ENCODE measurements at regions not wholly inside any gene's neighbourhood (a gene's known extent, or its start where the extent isn't known, plus 50 kb on each side); places are given as distances from the start of the nearest gene placed in this dataset.

DNA sequence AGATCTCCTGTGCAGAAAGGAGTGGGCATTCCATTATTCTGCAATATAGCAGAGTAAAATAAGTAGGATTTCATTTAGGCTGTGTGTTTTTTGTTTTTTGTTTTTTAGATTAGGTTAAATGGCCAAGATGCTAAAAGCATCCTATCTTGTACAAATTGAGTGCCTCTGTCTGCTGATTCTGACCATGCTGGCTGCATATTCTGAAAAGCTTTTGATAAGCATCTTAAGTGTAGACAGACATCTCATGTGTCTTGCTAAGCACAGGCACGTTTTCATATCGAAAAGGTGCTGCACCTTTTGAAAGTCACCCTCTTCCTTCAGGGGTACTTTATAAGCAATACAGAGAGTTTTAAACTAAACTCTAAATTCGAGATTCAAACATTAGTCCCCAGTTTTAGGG is 74.0 kb upstream of the BCL11A start:
- TF ChIP-seq, protein P1, sequence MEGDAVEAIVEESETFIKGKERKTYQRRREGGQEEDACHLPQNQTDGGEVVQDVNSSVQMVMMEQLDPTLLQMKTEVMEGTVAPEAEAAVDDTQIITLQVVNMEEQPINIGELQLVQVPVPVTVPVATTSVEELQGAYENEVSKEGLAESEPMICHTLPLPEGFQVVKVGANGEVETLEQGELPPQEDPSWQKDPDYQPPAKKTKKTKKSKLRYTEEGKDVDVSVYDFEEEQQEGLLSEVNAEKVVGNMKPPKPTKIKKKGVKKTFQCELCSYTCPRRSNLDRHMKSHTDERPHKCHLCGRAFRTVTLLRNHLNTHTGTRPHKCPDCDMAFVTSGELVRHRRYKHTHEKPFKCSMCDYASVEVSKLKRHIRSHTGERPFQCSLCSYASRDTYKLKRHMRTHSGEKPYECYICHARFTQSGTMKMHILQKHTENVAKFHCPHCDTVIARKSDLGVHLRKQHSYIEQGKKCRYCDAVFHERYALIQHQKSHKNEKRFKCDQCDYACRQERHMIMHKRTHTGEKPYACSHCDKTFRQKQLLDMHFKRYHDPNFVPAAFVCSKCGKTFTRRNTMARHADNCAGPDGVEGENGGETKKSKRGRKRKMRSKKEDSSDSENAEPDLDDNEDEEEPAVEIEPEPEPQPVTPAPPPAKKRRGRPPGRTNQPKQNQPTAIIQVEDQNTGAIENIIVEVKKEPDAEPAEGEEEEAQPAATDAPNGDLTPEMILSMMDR (IDR thresholded peaks at IDR 0.05): no peak
- TF ChIP-seq POLR2A (IDR thresholded peaks at IDR 0.05) (no peak), POLR2AphosphoS5 (IDR thresholded peaks at IDR 0.05) (no peak)
